GM18909 (cell line): ENCODE measurements at regions not wholly inside any gene's neighbourhood (a gene's known extent, or its start where the extent isn't known, plus 50 kb on each side); places are given as distances from the start of the nearest gene placed in this dataset.
"Not testable (repeated sequence)": the region's sequence is repeated elsewhere in the genome, so short reads cannot be mapped to it uniquely, and the experiment has no call there.

ENCODE experiments used
- ATAC-seq: cut with Tn5 transposase; IDR thresholded peaks from one replicate; pipeline ENCODE4 v1.9.1; 2021; ENCODE audit warnings: mild to moderate bottlenecking; ENCODE audit not compliant: unreplicated experiment, poor library complexity

GRCh38 chr2:6080932-6081753 is 389.0 kb downstream of the SOX11 start:
- ATAC-seq, result no peak

- ATAC-seq, result no peak
Observed at GRCh38 chr2:6081955-6082624, 389.9 kb downstream of the SOX11 start.

- no peak for ATAC-seq
Observed at GRCh38 chr2:6082625-6083018, 390.4 kb downstream of the SOX11 start.

- no peak for ATAC-seq
Observed at GRCh38 chr2:6083136-6083535, 391.0 kb downstream of the SOX11 start.

- ATAC-seq, result no peak
Observed at GRCh38 chr2:6089474-6089873, 397.3 kb downstream of the SOX11 start.

- no peak for ATAC-seq
Observed at GRCh38 chr2:6103372-6103771, 411.2 kb downstream of the SOX11 start.

- ATAC-seq, result no peak
Observed at GRCh38 chr2:6103949-6104348, 411.8 kb downstream of the SOX11 start.

- ATAC-seq, result no peak
Observed at GRCh38 chr2:6107290-6107689, 415.1 kb downstream of the SOX11 start.

GRCh38 chr2:6109831-6110230 is 417.6 kb downstream of the SOX11 start:
- ATAC-seq, result no peak

GRCh38 chr2:6111781-6112261 is 419.6 kb downstream of the SOX11 start:
- no peak for ATAC-seq

- no peak for ATAC-seq
Observed at GRCh38 chr2:6113786-6114185, 421.6 kb downstream of the SOX11 start.

GRCh38 chr2:6127718-6128117 is 435.5 kb downstream of the SOX11 start:
- no peak for ATAC-seq

GRCh38 chr2:6139142-6139541 is 447.0 kb downstream of the SOX11 start:
- ATAC-seq, result no peak

- ATAC-seq, result no peak
Observed at GRCh38 chr2:6139916-6140315, 447.7 kb downstream of the SOX11 start.

- no peak for ATAC-seq
Observed at GRCh38 chr2:6140509-6140908, 448.3 kb downstream of the SOX11 start.

- ATAC-seq, result no peak
Observed at GRCh38 chr2:6143812-6144211, 451.6 kb downstream of the SOX11 start.

GRCh38 chr2:6147215-6147614 is 455.0 kb downstream of the SOX11 start:
- not testable (repeated sequence) for ATAC-seq

- no peak for ATAC-seq
Observed at GRCh38 chr2:6148882-6149281, 456.7 kb downstream of the SOX11 start.

- no peak for ATAC-seq
Observed at GRCh38 chr2:6159606-6160005, 467.4 kb downstream of the SOX11 start.

- ATAC-seq, result no peak
Observed at GRCh38 chr2:6163932-6164331, 471.7 kb downstream of the SOX11 start.

GRCh38 chr2:6164986-6165747 is 473.0 kb downstream of the SOX11 start:
- ATAC-seq, result no peak
